ENCODE measurements at regions not wholly inside any gene's neighbourhood (a gene's known extent, or its start where the extent isn't known, plus 50 kb on each side); places are given as distances from the start of the nearest gene placed in this dataset.
"Not testable (repeated sequence)": the region's sequence is repeated elsewhere in the genome, so short reads cannot be mapped to it uniquely, and the experiment has no call there.

GRCh38 chr12:25391346-25391745, 140.6 kb upstream of the KRAS start:
- not testable (repeated sequence) for TF ChIP-seq POLR2AphosphoS5 (IDR thresholded peaks at IDR 0.05; ENCODE audit: low read depth); CTCF (conservative IDR thresholded peaks at IDR 0.05; ENCODE audit: low read depth in 2 of 2); EZH2phosphoT487 (IDR thresholded peaks at IDR 0.05; ENCODE audit: unreplicated experiment)

Measured in GM23338 (cell line).